ENCODE measurements at regions not wholly inside any gene's neighbourhood (a gene's known extent, or its start where the extent isn't known, plus 50 kb on each side); places are given as distances from the start of the nearest gene placed in this dataset.
A peak's percentile ranks its signal among the peaks of the same experiment; 100 is the strongest.

GRCh38 chr18:32884543-32884942, 111.7 kb upstream of the KLHL14 start:
- Histone ChIP-seq H3K9ac (ENCODE audit: low read length) (no peak overlapping the region), H3K27me3 (ENCODE audit: insufficient read depth, low read length) (no peaks in the 10 kb centered on the region), H2AFZ (ENCODE audit: low read depth, low read length) (no peak overlapping the region), H4K20me1 (ENCODE audit: insufficient read depth, low read length) (no peaks in the 10 kb centered on the region), H3K4me2 (ENCODE audit: low read length) (no peak overlapping the region), H3K9me3 (ENCODE audit: insufficient read depth, low read depth, low read length) (no peaks in the 10 kb centered on the region), H3K36me3 (ENCODE audit: insufficient read depth, low read length) (no peaks in the 10 kb centered on the region), H3K27ac (ENCODE audit: low read depth, low read length) (no peak overlapping the region), H3K4me3 (ENCODE audit: insufficient read depth, low read depth, low read length) (no peak overlapping the region), H3K79me2 (ENCODE audit: insufficient read depth, low read length) (no peaks in the 10 kb centered on the region), H3K4me1 (ENCODE audit: insufficient read depth, low read length) (no peaks in the 10 kb centered on the region)
- DNase-seq (ENCODE audit: low read depth) (no peak), FAIRE-seq (no peak)
- Mint-ChIP-seq H3K36me3 (ENCODE audit: low read depth, unreplicated experiment) (no peaks in the 10 kb centered on the region), H3K27ac (ENCODE audit: unreplicated experiment) (no peak overlapping the region), H3K4me3 (ENCODE audit: unreplicated experiment) (no peak overlapping the region), H3K4me1 (ENCODE audit: low read depth, unreplicated experiment) (peaks cover 2% of the 10 kb centered on the region), H3K27me3 (ENCODE audit: low read depth, unreplicated experiment) (no peaks in the 10 kb centered on the region), H3K9me3 (ENCODE audit: unreplicated experiment) (no peaks in the 10 kb centered on the region)
- TF ChIP-seq, protein P1, sequence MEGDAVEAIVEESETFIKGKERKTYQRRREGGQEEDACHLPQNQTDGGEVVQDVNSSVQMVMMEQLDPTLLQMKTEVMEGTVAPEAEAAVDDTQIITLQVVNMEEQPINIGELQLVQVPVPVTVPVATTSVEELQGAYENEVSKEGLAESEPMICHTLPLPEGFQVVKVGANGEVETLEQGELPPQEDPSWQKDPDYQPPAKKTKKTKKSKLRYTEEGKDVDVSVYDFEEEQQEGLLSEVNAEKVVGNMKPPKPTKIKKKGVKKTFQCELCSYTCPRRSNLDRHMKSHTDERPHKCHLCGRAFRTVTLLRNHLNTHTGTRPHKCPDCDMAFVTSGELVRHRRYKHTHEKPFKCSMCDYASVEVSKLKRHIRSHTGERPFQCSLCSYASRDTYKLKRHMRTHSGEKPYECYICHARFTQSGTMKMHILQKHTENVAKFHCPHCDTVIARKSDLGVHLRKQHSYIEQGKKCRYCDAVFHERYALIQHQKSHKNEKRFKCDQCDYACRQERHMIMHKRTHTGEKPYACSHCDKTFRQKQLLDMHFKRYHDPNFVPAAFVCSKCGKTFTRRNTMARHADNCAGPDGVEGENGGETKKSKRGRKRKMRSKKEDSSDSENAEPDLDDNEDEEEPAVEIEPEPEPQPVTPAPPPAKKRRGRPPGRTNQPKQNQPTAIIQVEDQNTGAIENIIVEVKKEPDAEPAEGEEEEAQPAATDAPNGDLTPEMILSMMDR (IDR thresholded peaks at IDR 0.05; ENCODE audit: insufficient read depth, low read depth, low read length) = no peak
- TF ChIP-seq EZH2 (IDR thresholded peaks at IDR 0.05; ENCODE audit: insufficient read depth, low read length) = no peak

DNA sequence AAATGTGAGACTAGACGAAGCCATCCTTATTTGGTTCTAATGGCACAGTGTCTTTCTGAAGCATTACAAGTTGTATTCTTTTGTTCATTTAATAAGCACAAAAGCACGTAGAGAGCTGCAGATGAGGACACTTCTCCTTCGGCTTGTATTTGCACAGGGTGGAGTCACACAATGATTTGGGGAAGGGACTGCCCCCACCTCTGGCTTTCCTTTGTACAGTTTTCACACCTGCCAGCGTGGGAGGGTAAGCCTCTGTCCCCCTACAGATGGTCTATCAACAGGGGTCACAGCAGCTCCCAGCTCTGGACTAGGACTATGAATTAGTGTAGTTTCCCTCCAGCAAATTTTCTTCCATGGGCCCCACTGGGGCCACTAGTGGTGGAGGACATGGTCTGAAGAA, 108.2 kb upstream of the KLHL14 start:
- H3K4me3 ChIP-seq (ENCODE audit: insufficient read depth, low read depth, low read length) = no peak overlapping the region
- Mint-ChIP-seq H3K4me1 (ENCODE audit: low read depth, unreplicated experiment) (no peaks in the 10 kb centered on the region), H3K27ac (ENCODE audit: unreplicated experiment) (no peak overlapping the region), H3K36me3 (ENCODE audit: low read depth, unreplicated experiment) (no peaks in the 10 kb centered on the region), H3K4me3 (ENCODE audit: unreplicated experiment) (no peak overlapping the region), H3K9me3 (ENCODE audit: unreplicated experiment) (peaks cover 2% of the 10 kb centered on the region), H3K27me3 (ENCODE audit: low read depth, unreplicated experiment) (no peaks in the 10 kb centered on the region)
- no peaks in the 10 kb centered on the region for H4K20me1 ChIP-seq (ENCODE audit: insufficient read depth, low read length)
- H3K79me2 ChIP-seq (ENCODE audit: insufficient read depth, low read length) = no peaks in the 10 kb centered on the region
- H3K27ac ChIP-seq (ENCODE audit: low read depth, low read length) = no peak overlapping the region
- H3K9ac ChIP-seq (ENCODE audit: low read length) = no peak overlapping the region
- no peak overlapping the region for H2AFZ ChIP-seq (ENCODE audit: low read depth, low read length)
- no peak for TF ChIP-seq EZH2 (IDR thresholded peaks at IDR 0.05; ENCODE audit: insufficient read depth, low read length)
- TF ChIP-seq, protein P1 (IDR thresholded peaks at IDR 0.05; ENCODE audit: insufficient read depth, low read depth, low read length) = no peak
- H3K4me2 ChIP-seq (ENCODE audit: low read length) = no peak overlapping the region
- FAIRE-seq (no peak), DNase-seq (ENCODE audit: low read depth) (no peak)
- no peaks in the 10 kb centered on the region for H3K4me1 ChIP-seq (ENCODE audit: insufficient read depth, low read length)
- H3K27me3 ChIP-seq (ENCODE audit: insufficient read depth, low read length) = no peaks in the 10 kb centered on the region
- no peaks in the 10 kb centered on the region for H3K36me3 ChIP-seq (ENCODE audit: insufficient read depth, low read length)
- H3K9me3 ChIP-seq (ENCODE audit: insufficient read depth, low read depth, low read length) = no peaks in the 10 kb centered on the region

DNA sequence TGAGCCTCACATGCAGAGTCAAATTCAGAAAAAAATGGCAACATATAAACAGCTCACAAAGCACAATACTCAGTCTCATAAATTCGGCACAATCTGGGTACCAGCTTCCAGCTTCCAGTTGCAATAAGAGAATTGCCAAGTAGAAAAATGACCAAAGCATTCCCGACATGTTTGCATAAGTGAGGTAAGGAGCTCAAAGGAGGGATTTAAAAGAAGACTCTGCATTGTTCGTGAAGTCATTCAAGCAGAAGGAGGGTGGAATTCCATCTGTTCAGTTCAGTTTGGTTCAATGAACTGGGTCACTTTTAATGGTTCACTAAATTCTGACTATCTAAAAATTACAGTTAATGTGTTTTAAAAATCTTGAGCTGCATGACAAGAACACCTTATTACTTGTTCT, 106.7 kb upstream of the KLHL14 start:
- Mint-ChIP-seq H3K27ac (ENCODE audit: unreplicated experiment) (no peak overlapping the region), H3K4me3 (ENCODE audit: unreplicated experiment) (no peak overlapping the region), H3K36me3 (ENCODE audit: low read depth, unreplicated experiment) (no peaks in the 10 kb centered on the region), H3K27me3 (ENCODE audit: low read depth, unreplicated experiment) (no peaks in the 10 kb centered on the region), H3K4me1 (ENCODE audit: low read depth, unreplicated experiment) (no peaks in the 10 kb centered on the region), H3K9me3 (ENCODE audit: unreplicated experiment) (peaks cover 2% of the 10 kb centered on the region)
- Histone ChIP-seq H3K4me1 (ENCODE audit: insufficient read depth, low read length) (no peaks in the 10 kb centered on the region), H3K9me3 (ENCODE audit: insufficient read depth, low read depth, low read length) (no peaks in the 10 kb centered on the region), H2AFZ (ENCODE audit: low read depth, low read length) (no peak overlapping the region), H3K4me3 (ENCODE audit: insufficient read depth, low read depth, low read length) (no peak overlapping the region), H3K79me2 (ENCODE audit: insufficient read depth, low read length) (no peaks in the 10 kb centered on the region), H4K20me1 (ENCODE audit: insufficient read depth, low read length) (no peaks in the 10 kb centered on the region), H3K4me2 (ENCODE audit: low read length) (peak overlapping the region; percentile 49), H3K27ac (ENCODE audit: low read depth, low read length) (no peak overlapping the region), H3K27me3 (ENCODE audit: insufficient read depth, low read length) (no peaks in the 10 kb centered on the region), H3K9ac (ENCODE audit: low read length) (no peak overlapping the region), H3K36me3 (ENCODE audit: insufficient read depth, low read length) (no peaks in the 10 kb centered on the region)
- FAIRE-seq (no peak), DNase-seq (ENCODE audit: low read depth) (peak; percentile 89)
- TF ChIP-seq EZH2 (IDR thresholded peaks at IDR 0.05; ENCODE audit: insufficient read depth, low read length) = no peak
- TF ChIP-seq, protein P1 (IDR thresholded peaks at IDR 0.05; ENCODE audit: insufficient read depth, low read depth, low read length) = no peak
